ENCODE measurements at regions not wholly inside any gene's neighbourhood (a gene's known extent, or its start where the extent isn't known, plus 50 kb on each side); places are given as distances from the start of the nearest gene placed in this dataset.
"Not testable (repeated sequence)": the region's sequence is repeated elsewhere in the genome, so short reads cannot be mapped to it uniquely, and the experiment has no call there.

- no peaks in the 10 kb centered on the region for H3K27me3 ChIP-seq (ENCODE audit: low read depth)
- no peaks in the 10 kb centered on the region for H3K4me1 ChIP-seq
- TF ChIP-seq CTCF (IDR thresholded peaks at IDR 0.05; ENCODE audit: borderline replicate concordance) = no peak
- H3K27ac ChIP-seq (replicated peaks) = no peak overlapping the region
- no peak overlapping the region for H3K4me3 ChIP-seq
- no peak for DNase-seq
- peaks cover 15% of the 10 kb centered on the region for H3K9me3 ChIP-seq (replicated peaks)
- intact Hi-C loops (cut with micrococcal nuclease) = no loop called here
- H3K36me3 ChIP-seq = no peaks in the 10 kb centered on the region
Measured at GRCh38 chr5:105195765-105196164, 1633.2 kb upstream of the NUDT12 start.

GRCh38 chr5:105172918-105173317 lies 1610.3 kb upstream of the NUDT12 start:
- Histone ChIP-seq H3K27ac (replicated peaks) (no peak overlapping the region), H3K27me3 (ENCODE audit: low read depth) (no peaks in the 10 kb centered on the region), H3K36me3 (no peaks in the 10 kb centered on the region), H3K4me1 (no peaks in the 10 kb centered on the region), H3K4me3 (no peak overlapping the region), H3K9me3 (replicated peaks) (no peaks in the 10 kb centered on the region)
- intact Hi-C loops (cut with micrococcal nuclease) = no loop called here
- DNase-seq = no peak
- no peak for TF ChIP-seq CTCF (IDR thresholded peaks at IDR 0.05; ENCODE audit: borderline replicate concordance)

GRCh38 chr5:105168806-105169205 lies 1606.2 kb upstream of the NUDT12 start:
- intact Hi-C loops (cut with micrococcal nuclease) = no loop called here
- no peak for DNase-seq
- no peaks in the 10 kb centered on the region for H3K4me1 ChIP-seq
- H3K27ac ChIP-seq (replicated peaks) = no peak overlapping the region
- H3K36me3 ChIP-seq = no peaks in the 10 kb centered on the region
- no peak overlapping the region for H3K4me3 ChIP-seq
- no peaks in the 10 kb centered on the region for H3K27me3 ChIP-seq (ENCODE audit: low read depth)
- no peaks in the 10 kb centered on the region for H3K9me3 ChIP-seq (replicated peaks)
- TF ChIP-seq CTCF (IDR thresholded peaks at IDR 0.05; ENCODE audit: borderline replicate concordance) = no peak

GRCh38 chr5:105167092-105167491 lies 1604.5 kb upstream of the NUDT12 start:
- no peak overlapping the region for H3K27ac ChIP-seq (replicated peaks)
- DNase-seq = no peak

GRCh38 chr5:105163547-105163946 lies 1601.0 kb upstream of the NUDT12 start:
- H3K27ac ChIP-seq (replicated peaks) = no peak overlapping the region
- TF ChIP-seq CTCF (IDR thresholded peaks at IDR 0.05; ENCODE audit: borderline replicate concordance) = no peak
- H3K4me1 ChIP-seq = no peaks in the 10 kb centered on the region
- H3K9me3 ChIP-seq (replicated peaks) = peaks cover 37% of the 10 kb centered on the region
- H3K27me3 ChIP-seq (ENCODE audit: low read depth) = no peaks in the 10 kb centered on the region
- H3K36me3 ChIP-seq = no peaks in the 10 kb centered on the region
- H3K4me3 ChIP-seq = no peak overlapping the region
- intact Hi-C loops (cut with micrococcal nuclease) = no loop called here
- no peak for DNase-seq

More at GRCh38 chr5:105167092-105167491, 1604.5 kb upstream of the NUDT12 start:
- no peak for TF ChIP-seq CTCF (IDR thresholded peaks at IDR 0.05; ENCODE audit: borderline replicate concordance)
- intact Hi-C loops (cut with micrococcal nuclease) = no loop called here
- Histone ChIP-seq H3K9me3 (replicated peaks) (peaks cover 16% of the 10 kb centered on the region), H3K4me1 (no peaks in the 10 kb centered on the region), H3K4me3 (no peak overlapping the region), H3K27me3 (ENCODE audit: low read depth) (no peaks in the 10 kb centered on the region), H3K36me3 (no peaks in the 10 kb centered on the region)

GRCh38 chr5:105162557-105162956 lies 1600.0 kb upstream of the NUDT12 start:
- H3K27ac ChIP-seq (replicated peaks); H3K36me3 ChIP-seq; H3K4me3 ChIP-seq; H3K27me3 ChIP-seq (ENCODE audit: low read depth); H3K4me1 ChIP-seq; DNase-seq; intact Hi-C loops (cut with micrococcal nuclease): not testable (repeated sequence)
- peaks cover 37% of the 10 kb centered on the region for H3K9me3 ChIP-seq (replicated peaks)

Measured in left ventricle myocardium inferior (tissue), 1 donor.